DMS79 (cell line): ENCODE measurements at regions not wholly inside any gene's neighbourhood (a gene's known extent, or its start where the extent isn't known, plus 50 kb on each side); places are given as distances from the start of the nearest gene placed in this dataset.
"Not testable (repeated sequence)": the region's sequence is repeated elsewhere in the genome, so short reads cannot be mapped to it uniquely, and the experiment has no call there.

ENCODE experiments used
- DNase-seq: peaks from one replicate; lab custom pipeline; 2025; lab: John Stamatoyannopoulos, UW

DNA sequence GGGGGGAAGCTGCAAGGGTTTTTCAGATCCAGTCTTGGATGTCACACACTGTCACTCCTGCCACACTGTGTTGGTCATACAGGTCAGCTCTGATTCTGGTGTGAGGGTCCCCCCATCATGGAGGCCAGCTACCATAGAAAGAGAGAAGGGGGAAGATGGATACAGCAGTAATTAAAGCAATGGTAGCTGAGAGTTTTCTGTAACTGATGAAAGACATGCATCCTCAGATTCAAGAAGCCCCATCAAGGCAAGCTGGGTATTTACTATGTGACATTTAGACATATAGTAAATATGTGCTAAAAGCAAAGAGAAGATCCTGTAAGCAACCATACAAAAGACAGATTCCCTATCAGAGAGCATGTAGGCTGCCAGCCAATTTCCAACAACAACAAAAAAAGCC, 110.9 kb upstream of the COL5A1 start:
- no peak for DNase-seq

DNA sequence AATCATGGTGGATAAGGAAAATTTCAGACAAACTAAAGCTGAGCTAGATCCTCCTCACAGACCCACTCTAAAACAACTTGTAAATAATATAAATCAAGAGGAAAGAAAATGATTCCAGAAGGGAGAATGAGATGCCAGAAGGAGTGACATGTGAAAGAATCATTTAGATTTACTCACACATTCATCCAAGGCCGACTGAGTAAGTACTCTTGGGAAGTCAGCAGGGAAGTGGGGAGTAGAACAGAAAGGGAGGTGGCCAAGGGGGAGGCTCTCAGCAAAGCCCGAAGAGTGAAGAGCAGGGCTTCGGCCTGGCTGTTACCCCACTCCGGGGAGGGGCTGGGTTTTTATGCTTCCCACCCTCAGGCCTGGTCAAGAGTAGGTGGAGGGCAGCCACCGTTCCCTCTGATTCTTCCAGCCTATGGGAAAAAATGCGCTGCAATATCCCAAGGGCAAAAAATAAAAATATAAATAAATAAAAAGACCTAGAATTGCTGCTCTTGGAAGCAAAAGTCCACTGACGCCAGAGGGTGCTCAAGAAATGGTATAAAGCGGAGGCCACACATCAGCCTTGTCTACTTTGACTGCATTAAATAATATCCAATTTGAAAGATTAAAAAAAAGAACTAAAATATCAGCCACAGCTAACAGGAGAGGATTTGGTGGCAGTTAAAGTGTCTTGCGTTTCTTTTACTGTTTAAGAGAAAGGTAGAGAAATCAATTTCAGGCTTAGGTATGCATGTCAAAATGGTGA, 110.2 kb upstream of the COL5A1 start:
- DNase-seq, result no peak

- DNase-seq, result no peak
These were observed 109.5 kb upstream of the COL5A1 start for GRCh38 chr9:134532084-134532483.

DNA sequence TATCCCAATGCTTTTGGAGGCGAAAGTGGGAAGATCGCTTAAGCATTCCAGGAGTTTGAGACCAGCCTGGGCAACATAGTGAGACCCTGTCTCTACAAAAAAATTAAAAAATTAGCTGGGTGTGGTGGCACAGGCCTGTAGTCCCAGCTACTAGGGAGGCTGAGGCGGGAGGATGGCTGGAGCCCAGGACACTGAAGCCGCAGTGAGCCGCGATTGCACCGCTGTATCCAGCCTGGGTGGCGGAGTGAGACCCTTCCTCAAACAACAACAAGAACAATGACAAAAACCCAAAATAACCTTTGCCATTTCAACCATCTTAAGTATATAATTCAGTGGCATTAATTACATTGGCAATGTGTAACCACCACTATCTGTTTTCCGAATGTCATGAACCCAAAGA, 108.9 kb upstream of the COL5A1 start:
- not testable (repeated sequence) for DNase-seq

- DNase-seq, result no peak
These were observed 107.6 kb upstream of the COL5A1 start for GRCh38 chr9:134533850-134534588.

GRCh38 chr9:134534661-134535080, 106.9 kb upstream of the COL5A1 start:
- DNase-seq, result no peak

- DNase-seq, result no peak
These were observed 106.4 kb upstream of the COL5A1 start for GRCh38 chr9:134535171-134535570.

DNA sequence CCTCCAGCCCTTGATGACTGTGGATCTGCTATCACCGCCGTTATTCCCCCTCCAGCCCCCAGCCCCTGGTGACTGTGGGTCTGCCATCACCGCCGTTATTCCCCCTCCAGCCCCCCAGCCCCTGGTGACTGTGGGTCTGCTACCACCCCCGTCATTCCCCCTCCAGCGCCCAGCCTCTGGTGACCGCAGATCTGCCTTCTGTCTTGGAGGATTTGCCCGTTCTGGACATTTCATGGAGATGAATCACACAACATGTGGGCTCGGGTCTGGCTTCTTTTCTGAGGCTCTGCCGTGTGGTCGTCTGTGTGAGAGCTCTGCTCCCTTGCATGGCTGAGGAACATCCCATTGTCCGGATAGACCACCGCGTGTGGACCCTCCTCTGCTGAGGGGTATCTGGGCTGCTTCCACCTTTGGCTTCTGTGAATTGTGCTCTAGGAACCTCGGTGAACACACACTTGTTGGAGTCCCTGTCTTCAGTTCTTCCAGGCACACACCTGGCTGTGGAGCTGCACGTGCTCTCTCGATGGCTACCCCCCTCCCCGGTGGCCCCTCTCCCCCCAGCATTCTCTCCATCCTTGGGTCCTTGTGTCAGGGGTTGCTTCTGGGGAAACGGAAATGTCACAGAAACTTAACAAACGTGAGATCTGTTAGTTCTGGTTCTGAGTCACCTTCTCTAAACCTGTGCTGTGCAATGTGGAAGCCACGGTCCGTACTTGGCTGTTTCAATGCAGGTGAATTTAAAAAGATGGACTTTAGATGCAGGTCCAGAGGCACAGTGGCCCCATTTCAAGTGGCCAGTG, 105.3 kb upstream of the COL5A1 start:
- no peak for DNase-seq

DNA sequence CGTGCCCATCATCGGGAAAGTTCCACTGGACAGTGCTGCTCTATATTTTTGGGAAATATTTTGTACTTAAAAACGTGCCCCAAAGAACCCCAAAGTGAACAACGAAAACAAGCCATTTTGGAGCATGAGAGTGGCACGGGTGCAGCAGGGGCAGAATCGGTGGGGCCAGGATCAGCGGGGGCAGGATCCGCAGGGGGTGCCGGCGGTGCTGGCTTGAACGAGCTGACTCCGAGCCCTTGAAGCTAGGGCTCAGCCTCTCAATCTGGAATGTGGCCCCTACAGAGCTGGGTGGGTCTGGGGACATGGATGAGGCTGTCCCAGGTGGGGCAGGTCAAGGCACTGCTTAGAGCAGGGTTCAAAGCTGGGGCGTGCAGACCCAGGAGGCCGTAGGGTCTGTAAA, 104.7 kb upstream of the COL5A1 start:
- no peak for DNase-seq

DNA sequence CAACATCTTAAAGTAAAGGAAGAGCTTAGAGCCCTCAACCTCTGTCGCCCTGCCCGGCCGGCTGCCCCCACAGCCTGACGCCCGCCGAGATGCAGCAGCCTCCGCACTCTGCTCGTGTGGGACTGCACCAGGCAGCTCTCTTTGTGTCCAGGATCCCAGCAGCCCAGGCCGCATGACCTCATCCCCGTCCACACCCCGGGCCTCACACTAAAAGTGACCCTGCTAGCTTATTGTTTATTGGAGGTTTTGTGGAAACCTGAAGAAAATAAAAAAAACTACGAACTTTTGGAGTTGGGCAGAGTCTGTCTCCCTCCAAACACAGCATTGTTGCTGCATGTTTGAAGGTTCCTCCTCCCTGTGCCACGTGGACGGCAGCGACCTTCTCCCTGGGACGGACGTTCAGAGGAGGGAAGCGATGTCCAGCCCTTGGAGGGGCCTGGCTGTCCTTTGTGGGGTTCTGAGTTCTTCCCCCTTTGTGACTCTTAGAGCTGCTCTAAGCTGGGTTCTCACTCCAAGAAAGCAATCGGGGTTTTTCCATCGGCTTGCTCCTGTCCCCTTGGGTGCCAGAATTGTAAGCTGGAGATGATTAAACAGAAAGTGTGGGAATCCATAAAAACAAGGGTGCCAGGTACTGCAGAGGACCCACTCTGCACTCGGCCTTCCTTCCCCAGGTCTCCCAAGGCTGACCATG, 103.5 kb upstream of the COL5A1 start:
- no peak for DNase-seq

- DNase-seq, result no peak
These were observed 102.6 kb upstream of the COL5A1 start for GRCh38 chr9:134538856-134539566.

DNA sequence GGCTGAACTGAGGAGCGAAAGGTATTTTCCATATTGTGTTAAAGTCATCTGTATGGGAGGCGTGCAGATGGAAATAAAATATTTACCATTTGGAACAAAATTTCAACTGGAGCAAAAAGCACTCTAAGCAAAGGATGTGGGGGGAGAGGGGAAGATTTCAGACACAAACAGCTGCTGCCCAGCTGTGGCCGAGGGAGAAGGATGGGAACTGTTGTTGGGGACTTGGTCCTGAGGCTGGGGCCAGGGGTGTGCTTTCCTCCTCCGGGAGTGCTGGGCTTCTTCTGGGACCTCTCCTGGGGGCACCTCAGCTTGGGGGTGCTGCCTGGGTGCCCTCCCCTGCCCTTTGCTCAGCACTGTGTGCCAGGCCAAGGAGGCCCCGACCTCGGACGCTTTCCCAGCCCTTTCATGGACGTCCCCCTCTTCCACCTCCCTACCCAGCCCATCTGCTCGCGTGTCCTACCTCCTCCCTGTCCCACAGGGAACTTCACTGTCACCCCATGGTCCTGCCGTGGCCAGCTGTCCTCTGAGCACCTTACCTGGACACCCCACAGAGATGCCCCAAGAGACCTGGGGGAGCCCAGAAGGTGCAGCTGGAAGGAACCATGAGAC, 101.9 kb upstream of the COL5A1 start:
- DNase-seq, result no peak

DNA sequence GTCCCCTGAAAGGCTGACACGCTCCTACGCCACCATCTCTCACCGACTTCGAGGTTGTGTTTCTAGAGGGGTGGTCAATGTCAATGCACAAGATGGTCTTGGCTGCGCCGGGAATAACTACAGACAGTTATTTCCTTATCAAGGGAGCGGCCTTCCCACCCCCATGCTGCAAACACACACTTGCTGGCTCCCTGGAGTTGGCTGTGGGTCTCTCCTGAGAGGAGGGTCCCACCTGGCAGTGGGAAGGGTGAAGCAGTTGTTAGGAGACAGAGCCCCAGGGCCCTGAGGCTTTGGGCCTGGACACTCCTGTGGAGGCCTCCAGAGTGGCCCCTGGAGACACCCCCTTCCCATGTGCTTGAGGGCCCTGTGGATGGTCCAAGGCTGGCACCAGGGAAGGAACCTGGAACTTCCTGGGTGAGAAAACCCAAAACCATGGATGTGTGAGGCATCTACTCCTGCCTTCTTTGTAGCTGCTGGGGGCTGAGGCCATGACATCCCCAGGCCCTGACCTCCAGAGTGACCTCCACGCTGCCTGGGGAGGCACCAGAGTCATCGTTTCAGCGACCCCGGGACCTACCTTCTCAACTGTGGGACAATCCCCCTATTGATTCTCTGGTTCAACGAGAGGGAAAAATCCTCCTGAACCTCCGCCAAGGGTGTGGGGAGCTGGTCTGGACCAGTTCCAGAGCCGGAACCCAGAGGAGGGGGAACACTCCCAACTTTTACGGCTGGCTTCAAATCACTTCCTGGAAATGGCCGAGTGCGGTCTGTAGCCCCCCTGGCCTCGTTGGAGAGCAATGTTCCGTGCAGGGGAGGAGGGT, 101.1 kb upstream of the COL5A1 start:
- no peak for DNase-seq

- DNase-seq, result no peak
These were observed 100.4 kb upstream of the COL5A1 start for GRCh38 chr9:134541097-134541747.

- DNase-seq, result no peak
These were observed 97.0 kb upstream of the COL5A1 start for GRCh38 chr9:134544388-134545214.

GRCh38 chr9:134545215-134545542, 96.4 kb upstream of the COL5A1 start:
- DNase-seq, result no peak

DNA sequence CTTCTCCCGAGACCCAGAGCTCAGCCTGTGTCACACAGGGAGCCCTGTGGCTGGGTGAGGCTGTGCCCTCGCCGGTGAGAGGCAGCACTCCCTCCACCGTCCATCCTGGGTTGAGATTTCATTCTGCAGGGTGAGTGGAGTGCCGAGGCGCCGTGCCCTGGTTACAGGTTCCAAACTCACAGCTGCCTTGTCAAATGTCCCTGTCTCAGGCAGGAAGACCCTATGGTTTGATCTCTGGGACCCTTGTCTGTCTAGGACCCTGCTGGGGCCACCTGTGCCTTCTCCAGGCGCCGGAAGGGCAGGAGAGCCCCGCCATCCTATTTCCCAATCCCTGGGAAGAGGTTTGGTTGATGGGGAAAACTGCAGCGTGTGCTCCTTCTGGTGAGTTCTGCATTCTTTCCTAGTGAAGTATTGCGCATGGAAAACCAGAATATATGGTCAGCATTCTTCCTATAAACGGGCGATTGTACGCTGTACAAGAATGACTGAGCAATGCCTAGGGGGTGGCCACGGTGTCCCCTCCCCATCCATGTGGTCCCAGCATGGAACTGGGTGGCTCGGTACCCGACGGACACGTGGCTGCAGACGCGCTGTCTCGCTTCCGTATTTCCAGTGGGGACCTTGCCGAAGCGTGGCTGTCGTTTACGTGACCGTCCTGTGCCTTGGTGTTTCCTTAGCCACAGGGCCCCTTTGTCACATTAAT, 95.9 kb upstream of the COL5A1 start:
- DNase-seq, result no peak

GRCh38 chr9:134546246-134546731, 95.3 kb upstream of the COL5A1 start:
- no peak for DNase-seq
